Activated CD4-positive, alpha-beta T cell treated with anti-CD3 and anti-CD28 coated beads for 36 hours (primary cell): ENCODE measurements at regions not wholly inside any gene's neighbourhood (a gene's known extent, or its start where the extent isn't known, plus 50 kb on each side); places are given as distances from the start of the nearest gene placed in this dataset.

Experiments
- ATAC-seq: fragments of 200-7000 bp; cut with Tn5 transposase; one replicate; pipeline ENCODE4 v1.10.0; 2021; ENCODE audit warnings: mild to moderate bottlenecking, moderate library complexity
- CTCF ChIA-PET: fragments of 350-600 bp; sonication (Branson Sonifier 250); formaldehyde crosslinking; loops from one replicate; lab custom pipeline; 2021; ENCODE audit warnings: antibody characterized with exemption; lab: Charles Lee
- POLR2A ChIA-PET: fragments of 350-600 bp; sonication (Branson Sonifier 250); formaldehyde crosslinking; loops from one replicate; lab custom pipeline; 2021; ENCODE audit warnings: antibody characterized with exemption, inconsistent platforms; lab: Charles Lee
- DNase-seq: peaks from one replicate; pipeline ENCODE4 v3.0.0-alpha.2; 2020
- H3K27ac Mint-ChIP-seq: one replicate; pipeline ENCODE4 v1.8.0; 2021; ENCODE audit warnings: mixed read lengths
- H3K27me3 Mint-ChIP-seq: one replicate; pipeline ENCODE4 v1.8.0; 2021; ENCODE audit warnings: mixed read lengths
- H3K36me3 Mint-ChIP-seq: one replicate; pipeline ENCODE4 v1.8.0; 2021; ENCODE audit warnings: low read depth, mixed read lengths
- H3K4me1 Mint-ChIP-seq: one replicate; pipeline ENCODE4 v1.8.0; 2021; ENCODE audit warnings: mixed read lengths
- H3K4me3 Mint-ChIP-seq: one replicate; pipeline ENCODE4 v1.8.0; 2021; ENCODE audit warnings: mild to moderate bottlenecking, moderate library complexity, mixed read lengths
- H3K9me3 Mint-ChIP-seq: one replicate; pipeline ENCODE4 v1.8.0; 2021; ENCODE audit warnings: low read depth, mixed read lengths
- intact Hi-C, 2 experiments: fragments of 100-400 bp; cut with DNase I in 1 of 2; cut with micrococcal nuclease in 1 of 2; formaldehyde crosslinking; loops; one replicate each; pipeline versions ENCODE4 v1.14.2 to v1.15.1; 2022 to 2024; cut with DNase I, micrococcal nuclease

- Mint-ChIP-seq H3K9me3 (no peaks in the 10 kb centered on the region), H3K27me3 (no peaks in the 10 kb centered on the region), H3K4me1 (no peaks in the 10 kb centered on the region), H3K4me3 (no peak overlapping the region), H3K36me3 (no peaks in the 10 kb centered on the region), H3K27ac (no peak overlapping the region)
- CTCF ChIA-PET: interaction anchor here (1.2 kb wide), 1 partner anchor 9 kb away, joined by 3 read pairs; no protein-coding TSS in a partner anchor
- POLR2A ChIA-PET: interaction anchor here (0.6 kb wide), 1 partner anchor 1771 kb away, joined by 8 read pairs; no protein-coding TSS in a partner anchor
- DNase-seq (no peak), ATAC-seq (no peak)
- intact Hi-C loops: no loop called here
Measured at GRCh38 chr2:45337481-45337880, 273.6 kb downstream of the SRBD1 start.

GRCh38 chr2:45334205-45334604 is 276.9 kb downstream of the SRBD1 start:
- intact Hi-C loops: no loop called here
- Mint-ChIP-seq H3K4me1 (no peaks in the 10 kb centered on the region), H3K27me3 (no peaks in the 10 kb centered on the region), H3K9me3 (no peaks in the 10 kb centered on the region), H3K27ac (no peak overlapping the region), H3K4me3 (no peak overlapping the region), H3K36me3 (no peaks in the 10 kb centered on the region)
- ChIA-PET POLR2A (no interaction called here), CTCF (no interaction called here)
- DNase-seq (no peak), ATAC-seq (no peak)

GRCh38 chr2:45332567-45332966 is 278.5 kb downstream of the SRBD1 start:
- intact Hi-C loops: no loop called here
- no peaks in the 10 kb centered on the region for H3K27me3 Mint-ChIP-seq
- DNase-seq (no peak), ATAC-seq (no peak)
- no peaks in the 10 kb centered on the region for H3K36me3 Mint-ChIP-seq
- POLR2A ChIA-PET: no interaction called here
- no peaks in the 10 kb centered on the region for H3K4me1 Mint-ChIP-seq
- CTCF ChIA-PET: interaction anchor here (0.6 kb wide), 1 partner anchor 619 kb away, joined by 4 read pairs; no protein-coding TSS in a partner anchor
- H3K9me3 Mint-ChIP-seq: no peaks in the 10 kb centered on the region
- H3K4me3 Mint-ChIP-seq: no peak overlapping the region
- no peak overlapping the region for H3K27ac Mint-ChIP-seq

- no peak for ATAC-seq
- ChIA-PET CTCF (interaction anchor here (0.7 kb wide), 1 partner anchor 350 kb away, joined by 3 read pairs; no protein-coding TSS in a partner anchor), POLR2A (no interaction called here)
- Mint-ChIP-seq H3K4me1 (no peaks in the 10 kb centered on the region), H3K36me3 (no peaks in the 10 kb centered on the region), H3K9me3 (no peaks in the 10 kb centered on the region), H3K4me3 (no peak overlapping the region), H3K27ac (no peak overlapping the region), H3K27me3 (no peaks in the 10 kb centered on the region)
- intact Hi-C loops: no loop called here
- DNase-seq: no peak
Measured at GRCh38 chr2:45332094-45332493, 279.0 kb downstream of the SRBD1 start.

GRCh38 chr2:45331410-45331786 is 279.7 kb downstream of the SRBD1 start:
- ATAC-seq (no peak), DNase-seq (no peak)
- no peaks in the 10 kb centered on the region for H3K36me3 Mint-ChIP-seq
- intact Hi-C loops: no loop called here
- H3K4me3 Mint-ChIP-seq: no peak overlapping the region
- H3K27me3 Mint-ChIP-seq: no peaks in the 10 kb centered on the region
- POLR2A ChIA-PET: no interaction called here
- no peak overlapping the region for H3K27ac Mint-ChIP-seq
- H3K4me1 Mint-ChIP-seq: no peaks in the 10 kb centered on the region
- H3K9me3 Mint-ChIP-seq: no peaks in the 10 kb centered on the region
- CTCF ChIA-PET: interaction anchor here (0.5 to 0.7 kb wide), 2 partner anchors 349 to 1210 kb away, joined by 3 read pairs; no protein-coding TSS in a partner anchor

GRCh38 chr2:45330637-45331409 is 280.2 kb downstream of the SRBD1 start:
- intact Hi-C loops: no loop called here
- H3K9me3 Mint-ChIP-seq: no peaks in the 10 kb centered on the region
- ChIA-PET CTCF (interaction anchor here (0.5 kb wide), 1 partner anchor 1210 kb away, joined by 3 read pairs; no protein-coding TSS in a partner anchor), POLR2A (no interaction called here)
- no peak overlapping the region for H3K4me3 Mint-ChIP-seq
- H3K27me3 Mint-ChIP-seq: no peaks in the 10 kb centered on the region
- no peak overlapping the region for H3K27ac Mint-ChIP-seq
- no peaks in the 10 kb centered on the region for H3K36me3 Mint-ChIP-seq
- no peaks in the 10 kb centered on the region for H3K4me1 Mint-ChIP-seq
- DNase-seq (no peak), ATAC-seq (no peak)

- Mint-ChIP-seq H3K9me3 (no peaks in the 10 kb centered on the region), H3K4me3 (no peak overlapping the region), H3K27ac (no peak overlapping the region), H3K4me1 (no peaks in the 10 kb centered on the region), H3K36me3 (no peaks in the 10 kb centered on the region), H3K27me3 (no peaks in the 10 kb centered on the region)
- intact Hi-C loops: no loop called here
- ATAC-seq: no peak
- DNase-seq: no peak
- ChIA-PET CTCF (interaction anchor here (0.5 kb wide), 1 partner anchor 17 kb away, joined by 3 read pairs; no protein-coding TSS in a partner anchor), POLR2A (no interaction called here)
Measured at GRCh38 chr2:45330108-45330507, 281.0 kb downstream of the SRBD1 start.

GRCh38 chr2:45329045-45329677 is 281.9 kb downstream of the SRBD1 start:
- DNase-seq: no peak
- H3K9me3 Mint-ChIP-seq: peaks cover under 1% of the 10 kb centered on the region
- no peaks in the 10 kb centered on the region for H3K4me1 Mint-ChIP-seq
- ATAC-seq: no peak
- ChIA-PET CTCF (interaction anchor here (1.3 kb wide), 1 partner anchor 25 kb away, joined by 3 read pairs; no protein-coding TSS in a partner anchor), POLR2A (no interaction called here)
- intact Hi-C loops: no loop called here
- H3K27me3 Mint-ChIP-seq: no peaks in the 10 kb centered on the region
- no peak overlapping the region for H3K4me3 Mint-ChIP-seq
- no peak overlapping the region for H3K27ac Mint-ChIP-seq
- no peaks in the 10 kb centered on the region for H3K36me3 Mint-ChIP-seq

- no peak overlapping the region for H3K27ac Mint-ChIP-seq
- H3K4me3 Mint-ChIP-seq: no peak overlapping the region
- H3K36me3 Mint-ChIP-seq: no peaks in the 10 kb centered on the region
- H3K27me3 Mint-ChIP-seq: peaks cover 2% of the 10 kb centered on the region
- H3K4me1 Mint-ChIP-seq: no peaks in the 10 kb centered on the region
- ATAC-seq (no peak), DNase-seq (no peak)
- ChIA-PET POLR2A (no interaction called here), CTCF (interaction anchor here (0.5 to 1.3 kb wide), 2 partner anchors 26 kb away, joined by 3 to 4 read pairs; no protein-coding TSS in a partner anchor)
- intact Hi-C loops: no loop called here
- H3K9me3 Mint-ChIP-seq: peaks cover 4% of the 10 kb centered on the region
Measured at GRCh38 chr2:45328264-45328870, 282.7 kb downstream of the SRBD1 start.

GRCh38 chr2:45323344-45323743 is 287.7 kb downstream of the SRBD1 start:
- intact Hi-C loops: no loop called here
- Mint-ChIP-seq H3K27ac (no peak overlapping the region), H3K4me1 (no peaks in the 10 kb centered on the region), H3K4me3 (no peak overlapping the region), H3K36me3 (no peaks in the 10 kb centered on the region), H3K9me3 (peaks cover 4% of the 10 kb centered on the region), H3K27me3 (peaks cover 6% of the 10 kb centered on the region)
- ChIA-PET CTCF (no interaction called here), POLR2A (interaction anchor here (0.7 kb wide), 1 partner anchor 10 kb away, joined by 4 read pairs; no protein-coding TSS in a partner anchor)
- DNase-seq: no peak
- no peak for ATAC-seq

GRCh38 chr2:45320956-45321355 is 290.1 kb downstream of the SRBD1 start:
- Mint-ChIP-seq H3K27me3 (peaks cover 6% of the 10 kb centered on the region), H3K9me3 (peaks cover 4% of the 10 kb centered on the region), H3K4me1 (no peaks in the 10 kb centered on the region), H3K4me3 (no peak overlapping the region), H3K36me3 (no peaks in the 10 kb centered on the region), H3K27ac (no peak overlapping the region)
- ChIA-PET POLR2A (no interaction called here), CTCF (interaction anchor here (0.8 kb wide), 1 partner anchor 62 kb away, joined by 3 read pairs; no protein-coding TSS in a partner anchor)
- DNase-seq (no peak), ATAC-seq (no peak)
- intact Hi-C loops: no loop called here
